Aorta (tissue), 5 donors: ENCODE measurements at regions not wholly inside any gene's neighbourhood (a gene's known extent, or its start where the extent isn't known, plus 50 kb on each side); places are given as distances from the start of the nearest gene placed in this dataset.
A peak's percentile ranks its signal among the peaks of the same experiment; 100 is the strongest.

Source experiments
- ATAC-seq: fragments of 200-7000 bp; cut with Tn5 transposase; one replicate; pipeline ENCODE4 v1.9.1; 2022; ENCODE audit warnings: moderate library complexity; ENCODE audit not compliant: low FRiP score
- DNase-seq, 2 donors: peaks; one replicate each; pipeline ENCODE4 v3.0.0-alpha.2; 2020
- H3K27ac ChIP-seq, 2 donors: one replicate each; pipeline ENCODE4 v1.5.1; 2013; ENCODE audit warnings: low read length in 2 of 2, mild to moderate bottlenecking in 2 of 2, moderate library complexity in 2 of 2, control low read depth in 1 of 2, inconsistent platforms in 1 of 2, low read depth in 1 of 2
- H3K27me3 ChIP-seq, 2 donors: one replicate each; pipeline ENCODE4 v1.6.1; 2013; ENCODE audit warnings: control low read depth in 1 of 2, low read length in 1 of 2, mild to moderate bottlenecking in 1 of 2, moderate library complexity in 1 of 2; ENCODE audit not compliant: insufficient read depth in 2 of 2, control insufficient read depth in 1 of 2
- H3K36me3 ChIP-seq, 2 donors: one replicate each; pipeline ENCODE4 v1.6.1; 2013; ENCODE audit warnings: control low read depth in 1 of 2, low read length in 1 of 2, mild to moderate bottlenecking in 1 of 2; ENCODE audit not compliant: insufficient read depth in 2 of 2, control insufficient read depth in 1 of 2
- H3K4me1 ChIP-seq, 2 donors: one replicate each; pipeline ENCODE4 v1.6.1; 2013; ENCODE audit warnings: low read length in 2 of 2, control low read depth in 1 of 2, mild to moderate bottlenecking in 1 of 2, moderate library complexity in 1 of 2; ENCODE audit not compliant: insufficient read depth in 2 of 2, control insufficient read depth in 1 of 2
- H3K4me3 ChIP-seq, 2 donors: one replicate each; pipeline ENCODE4 v1.5.1; 2013; ENCODE audit warnings: low read length in 2 of 2, control low read depth in 1 of 2, mild to moderate bottlenecking in 1 of 2
- H3K9me3 ChIP-seq: one replicate; pipeline ENCODE4 v1.6.1; 2013; ENCODE audit warnings: mild to moderate bottlenecking, low read length; ENCODE audit not compliant: control insufficient read depth
- WGBS, 2 donors: extraction: QIAGEN DNeasy Blood & Tissue Kit; methylation state at CpG; one replicate each; pipeline ENCODE4 v1.1.7; 2013; 5-methylcytosine and 5-hydroxymethylcytosine counted together
- intact Hi-C, 2 donors: fragments of 100-400 bp; cut with DNase I; formaldehyde crosslinking; loops; one replicate each; pipeline versions ENCODE4 v1.14.2 to v1.15.0; 2022
- donor health status: healthy with polysubstance abuse.
- donor health status: Bipolar disorder and iron deficiency.
- donor health status: DM: no; HTN: no; CAD: no.
- donor health status: DM: no; HTN: no; CAD: no.
- donor health status: DM: yes; HTN: yes; CAD: no.

DNA sequence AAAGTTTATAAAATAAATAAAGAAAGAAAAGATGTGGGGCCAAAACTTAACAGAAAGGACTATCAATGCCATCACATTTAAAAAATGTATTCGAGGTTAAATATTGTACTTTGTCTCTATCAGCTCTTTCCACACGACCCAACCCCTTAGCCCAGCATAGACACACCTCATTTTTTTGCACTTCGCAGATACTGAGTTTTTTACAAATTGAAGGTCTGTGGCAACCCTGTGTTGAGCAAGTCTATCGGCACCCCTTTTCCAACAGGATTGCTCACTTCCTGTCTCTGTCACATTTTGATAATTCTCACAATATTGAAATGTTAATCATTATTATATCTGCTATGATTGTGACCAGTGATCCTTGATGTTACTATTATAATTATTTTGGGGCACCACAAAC lies 151.6 kb upstream of the TBX20 start:
- intact Hi-C loops = no loop called here
- H3K4me3 ChIP-seq = no peak overlapping the region
- no peaks in the 10 kb centered on the region for H3K36me3 ChIP-seq
- H3K27ac ChIP-seq = no peak overlapping the region
- H3K27me3 ChIP-seq = peaks cover 1 to 4% of the 10 kb centered on the region in 2 donors
- DNase-seq (no peak), ATAC-seq (no peak)
- no peaks in the 10 kb centered on the region for H3K4me1 ChIP-seq
- WGBS, 2 donors = 49 to 65% methylated on average over 4 of the region's 4 CpGs
- H3K9me3 ChIP-seq = peaks cover 2% of the 10 kb centered on the region

- H3K9me3 ChIP-seq = peaks cover 2% of the 10 kb centered on the region
- no peaks in the 10 kb centered on the region for H3K4me1 ChIP-seq
- H3K27ac ChIP-seq = no peak overlapping the region
- H3K27me3 ChIP-seq = peaks cover 1 to 4% of the 10 kb centered on the region in 2 donors
- H3K4me3 ChIP-seq = no peak overlapping the region
- WGBS, 2 donors = 85 to 91% methylated on average over 8 of the region's 8 CpGs
- no peak for DNase-seq
- intact Hi-C loops = no loop called here
- no peaks in the 10 kb centered on the region for H3K36me3 ChIP-seq
- ATAC-seq = peak; percentile 23
Observed at GRCh38 chr7:35401217-35401879, 147.4 kb upstream of the TBX20 start.

- no peak for ATAC-seq
- Histone ChIP-seq H3K27ac (no peak overlapping the region), H3K4me1 (no peaks in the 10 kb centered on the region), H3K36me3 (no peaks in the 10 kb centered on the region), H3K9me3 (peaks cover 2% of the 10 kb centered on the region), H3K27me3 (peaks cover 1 to 4% of the 10 kb centered on the region in 2 donors), H3K4me3 (no peak overlapping the region)
- WGBS, 2 donors = 56 to 61% methylated on average over 4 of the region's 4 CpGs
- no peak for DNase-seq
- intact Hi-C loops = no loop called here
Observed at GRCh38 chr7:35399840-35400239, 145.9 kb upstream of the TBX20 start.

- DNase-seq (no peak), ATAC-seq (no peak)
- Histone ChIP-seq H3K27ac (no peak overlapping the region), H3K9me3 (peaks cover 2% of the 10 kb centered on the region), H3K4me1 (no peaks in the 10 kb centered on the region), H3K4me3 (no peak overlapping the region), H3K36me3 (no peaks in the 10 kb centered on the region), H3K27me3 (peaks cover 1 to 4% of the 10 kb centered on the region in 2 donors)
- intact Hi-C loops = no loop called here
Observed at GRCh38 chr7:35399216-35399615, 145.3 kb upstream of the TBX20 start.

- Histone ChIP-seq H3K4me3 (no peak overlapping the region), H3K9me3 (peaks cover 2% of the 10 kb centered on the region), H3K4me1 (no peaks in the 10 kb centered on the region), H3K27me3 (peaks cover 1 to 4% of the 10 kb centered on the region in 2 donors), H3K36me3 (no peaks in the 10 kb centered on the region), H3K27ac (no peak overlapping the region)
- intact Hi-C loops = no loop called here
- DNase-seq (no peak), ATAC-seq (no peak)
- WGBS, 2 donors = 21 to 28% methylated on average over 4 of the region's 4 CpGs
Observed at GRCh38 chr7:35398518-35398917, 144.6 kb upstream of the TBX20 start.

DNA sequence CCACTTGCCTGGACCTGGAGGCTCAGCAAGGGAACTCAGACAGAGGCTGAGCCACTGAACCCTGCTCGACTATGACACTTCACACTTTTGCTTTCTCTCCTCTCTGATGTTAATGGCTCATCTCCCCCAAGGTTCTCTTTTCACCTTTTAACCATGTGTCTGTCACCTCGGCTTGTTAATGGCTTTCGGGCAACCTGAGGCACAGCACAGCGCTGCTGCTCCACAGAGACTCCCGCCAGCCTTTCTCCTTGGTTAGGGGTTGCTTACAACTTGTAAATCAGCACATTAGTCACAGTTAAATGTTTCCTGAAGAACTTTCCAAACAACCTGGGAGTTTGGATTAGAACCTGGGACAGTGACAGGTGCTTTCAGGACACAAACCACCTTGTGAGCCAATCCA lies 136.2 kb upstream of the TBX20 start:
- no peak overlapping the region for H3K27ac ChIP-seq
- ATAC-seq (no peak), DNase-seq (no peak)
- H3K9me3 ChIP-seq = no peaks in the 10 kb centered on the region
- intact Hi-C loops = no loop called here
- H3K4me1 ChIP-seq = no peaks in the 10 kb centered on the region
- H3K4me3 ChIP-seq = no peak overlapping the region
- H3K36me3 ChIP-seq = no peaks in the 10 kb centered on the region
- 61 to 67% methylated on average over 5 of the region's 5 CpGs for WGBS, 2 donors
- no peaks in the 10 kb centered on the region for H3K27me3 ChIP-seq

GRCh38 chr7:35389636-35390035 lies 135.7 kb upstream of the TBX20 start:
- 86 to 89% methylated on average over 3 of the region's 3 CpGs for WGBS, 2 donors
- ATAC-seq (no peak), DNase-seq (no peak)
- Histone ChIP-seq H3K9me3 (no peaks in the 10 kb centered on the region), H3K27ac (no peak overlapping the region), H3K36me3 (no peaks in the 10 kb centered on the region), H3K4me1 (no peaks in the 10 kb centered on the region), H3K4me3 (no peak overlapping the region), H3K27me3 (no peaks in the 10 kb centered on the region)
- intact Hi-C loops = no loop called here

DNA sequence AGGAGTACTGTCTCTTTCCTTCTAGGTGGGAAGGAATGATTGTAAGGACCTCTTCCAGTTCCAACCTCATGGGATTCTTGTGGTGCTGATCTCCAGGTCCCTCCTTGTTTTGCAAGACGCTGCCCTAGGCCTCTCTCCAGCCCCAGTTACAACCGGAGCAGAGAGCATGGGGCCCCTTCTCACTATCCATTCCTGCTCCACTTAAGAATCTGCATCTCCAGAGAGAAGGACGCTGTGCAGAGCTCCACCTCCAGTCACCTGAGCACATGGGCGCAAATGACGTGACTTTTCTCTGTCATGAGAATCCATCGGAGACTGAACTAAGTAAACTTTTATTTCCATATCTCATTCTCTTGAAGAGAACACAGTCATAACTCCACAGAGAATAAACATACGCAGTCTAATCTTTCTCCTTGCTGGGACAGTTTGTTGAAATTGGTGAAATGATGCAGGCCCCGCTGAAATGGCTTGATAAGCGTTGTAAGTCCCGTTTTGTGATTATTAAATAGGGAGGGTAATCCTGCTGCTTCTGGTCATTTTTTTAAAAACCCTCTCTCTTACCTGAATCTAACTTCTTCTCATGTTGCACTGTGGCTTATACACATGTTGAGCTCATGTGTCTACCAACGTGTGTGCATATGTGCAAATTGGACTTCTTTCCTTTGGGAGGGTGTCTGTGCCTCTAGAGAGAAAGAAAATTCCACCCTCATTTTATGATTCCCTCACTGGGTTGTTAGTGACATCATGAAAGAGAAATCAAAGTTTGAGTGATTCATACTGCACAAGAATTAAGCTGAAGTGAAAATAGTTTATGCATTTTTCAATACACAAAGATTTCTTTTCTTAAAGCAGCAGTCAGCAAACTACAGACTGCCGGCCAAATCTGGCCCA lies 133.2 kb upstream of the TBX20 start:
- Histone ChIP-seq H3K4me3 (no peak overlapping the region), H3K27ac (no peak overlapping the region), H3K36me3 (no peaks in the 10 kb centered on the region), H3K9me3 (no peaks in the 10 kb centered on the region), H3K27me3 (no peaks in the 10 kb centered on the region), H3K4me1 (no peaks in the 10 kb centered on the region)
- intact Hi-C loops = no loop called here
- DNase-seq = no peak
- ATAC-seq = no peak
- 40 to 47% methylated on average over 12 of the region's 12 CpGs for WGBS, 2 donors
